K562 (cell line): ENCODE measurements at regions not wholly inside any gene's neighbourhood (a gene's known extent, or its start where the extent isn't known, plus 50 kb on each side); places are given as distances from the start of the nearest gene placed in this dataset.

Experiments used
- ATAC-seq: fragments of 200-7000 bp; cut with Tn5 transposase; 3 replicates; pipeline ENCODE4 v1.9.1; 2020; ENCODE audit warnings: moderate library complexity
- BruUV-seq: library from RNA; stranded (reverse); fragments of 400-500 nt; replicated peaks from 2 replicates; lab custom pipeline; 2021; lab: Mats Ljungman, UMichigan
- CTCF ChIA-PET: fragments of 300-600 bp; formaldehyde crosslinking; extraction: SDS; loops from one replicate; lab custom pipeline; 2021; ENCODE audit warnings: low intra/inter-chr PET ratio; lab: Yijun Ruan, JAX
- POLR2A ChIA-PET: fragments of 300-600, 350-650 bp; sonication (Branson Sonifier 250); formaldehyde crosslinking; extraction: SDS; loops from one replicate; lab custom pipeline; 2021; ENCODE audit warnings: antibody characterized with exemption, inconsistent platforms; lab: Yijun Ruan, JAX
- DNase-seq, 4 experiments: peaks; one replicate each; pipeline versions ENCODE4 v3.0.0 to v3.0.0-alpha.2; 2011 to 2018; ENCODE audit warnings: low spot score in 3 of 4, mixed read lengths in 3 of 4; ENCODE audit errors: extremely low read depth in 1 of 4
- FAIRE-seq: peaks from 2 replicates; lab custom pipeline; 2011; peaks lifted over from hg19 to GRCh38; lab: Jason Lieb, UNC
- H2AFZ ChIP-seq: 2 replicates; pipeline ENCODE4 v1.6.0; 2011; ENCODE audit warnings: low read depth, low read length, control low read depth, inconsistent platforms
- H3K27ac ChIP-seq: fragments of 200-600 bp; 3 replicates; pipeline ENCODE4 v1.8.0; 2011; ENCODE audit warnings: low read depth, mild to moderate bottlenecking, control low read depth, inconsistent platforms, low read length, moderate library complexity, mixed read lengths; ENCODE audit errors: extremely low read depth
- H3K27me3 ChIP-seq, 2 experiments: fragments of 300-600 bp in 1 of 2; 2 replicates in 1 of 2; 3 replicates in 1 of 2; pipeline versions ENCODE4 v1.6.0 to v1.8.0; 2011; ENCODE audit warnings: inconsistent platforms in 2 of 2, low read length in 2 of 2, mild to moderate bottlenecking in 1 of 2, mixed read lengths in 1 of 2, moderate library complexity in 1 of 2; ENCODE audit not compliant: control insufficient read depth in 2 of 2, insufficient read depth in 2 of 2
- H3K36me3 ChIP-seq: fragments of 300-600 bp; 3 replicates; pipeline ENCODE4 v1.8.0; 2011; ENCODE audit warnings: mild to moderate bottlenecking, low read length, inconsistent platforms; ENCODE audit not compliant: control insufficient read depth, insufficient read depth
- H3K4me1 ChIP-seq, 2 experiments: fragments of 200-600 bp in 1 of 2; replicated peaks in 1 of 2; 2 replicates in 1 of 2; 3 replicates in 1 of 2; pipeline versions ENCODE4 v1.5.1 to v1.8.0; 2011; ENCODE audit warnings: inconsistent platforms in 2 of 2, low read length in 2 of 2, mild to moderate bottlenecking in 1 of 2, mixed read lengths in 1 of 2, moderate library complexity in 1 of 2; ENCODE audit not compliant: control insufficient read depth in 2 of 2, insufficient read depth in 2 of 2
- H3K4me2 ChIP-seq: 2 replicates; pipeline ENCODE4 v1.6.1; 2011; ENCODE audit warnings: low read length, control low read depth, inconsistent platforms, mixed read lengths; ENCODE audit not compliant: insufficient read depth
- H3K4me3 ChIP-seq: fragments of 200-600 bp; sonication (generic), shearing (Covaris generic); 2 replicates; pipeline ENCODE4 v1.5.1; 2016; ENCODE audit warnings: control low read depth, inconsistent platforms
- H3K79me2 ChIP-seq: fragments of 200-600 bp; 3 replicates; pipeline ENCODE4 v1.8.0; 2011; ENCODE audit warnings: low read length, inconsistent platforms; ENCODE audit not compliant: control insufficient read depth, insufficient read depth
- H3K9ac ChIP-seq, 2 experiments: 2 replicates each; pipeline versions ENCODE4 v1.6.0 to v1.6.1; 2011; ENCODE audit warnings: low read depth in 2 of 2, low read length in 2 of 2, control low read depth in 1 of 2, inconsistent platforms in 1 of 2, mild to moderate bottlenecking in 1 of 2, mixed read lengths in 1 of 2; ENCODE audit not compliant: insufficient read depth in 1 of 2
- H3K9me1 ChIP-seq: one replicate; pipeline ENCODE4 v1.6.0; 2011; ENCODE audit warnings: inconsistent platforms, mild to moderate bottlenecking, low read length, moderate library complexity; ENCODE audit not compliant: control insufficient read depth, insufficient read depth
- H3K9me3 ChIP-seq: replicated peaks from 2 replicates; pipeline ENCODE4 v1.5.1; 2011; ENCODE audit warnings: low read depth, low read length, inconsistent platforms; ENCODE audit not compliant: control insufficient read depth, insufficient read depth
- H4K20me1 ChIP-seq: replicated peaks from 2 replicates; pipeline ENCODE4 v1.6.1; 2011; ENCODE audit warnings: low read length, inconsistent platforms, mixed read lengths; ENCODE audit not compliant: control insufficient read depth, insufficient read depth
- CREB1 ChIP-seq, 2 experiments: sonication (generic) in 1 of 2; formaldehyde crosslinking in 1 of 2; IDR thresholded peaks; 2 replicates each; pipeline versions ENCODE4 v1.6.1 to v1.8.0; 2012 to 2022; ENCODE audit warnings: inconsistent platforms in 1 of 2, mild to moderate bottlenecking in 1 of 2, missing genetic modification reagents in 1 of 2, moderate library complexity in 1 of 2
- ETV1 ChIP-seq: fragments of 450-650 bp; conservative IDR thresholded peaks from 2 replicates; pipeline ENCODE4 v1.6.1; 2016; ENCODE audit warnings: missing genetic modification characterization, control low read depth, low read depth, missing compliant biosample characterization
- GABPA ChIP-seq: fragments of 200-800 bp; sonication (Bioruptor generic); conservative IDR thresholded peaks from 2 replicates; pipeline ENCODE4 v1.6.1; 2016; ENCODE audit warnings: low read depth, missing genetic modification characterization, missing compliant biosample characterization
- GATAD2B ChIP-seq: fragments of 450-650 bp; IDR thresholded peaks from 2 replicates; pipeline ENCODE4 v1.6.1; 2017; ENCODE audit warnings: mild to moderate bottlenecking, borderline replicate concordance
- GTF2F1 ChIP-seq: IDR thresholded peaks from 2 replicates; pipeline ENCODE4 v1.6.1; 2011; ENCODE audit warnings: low read depth, low read length, improper control_type of control experiment
- KDM2B ChIP-seq: fragments of 250-450 bp; sonication (Bioruptor Pico); IDR thresholded peaks from 2 replicates; pipeline ENCODE4 v1.8.0; 2021; ENCODE audit warnings: mild to moderate bottlenecking, moderate library complexity
- NBN ChIP-seq: fragments of 450-650 bp; IDR thresholded peaks from 2 replicates; pipeline ENCODE4 v1.6.1; 2016; ENCODE audit warnings: low read depth, mild to moderate bottlenecking
- RBFOX2 ChIP-seq: fragments of 200-400 bp; formaldehyde crosslinking; IDR thresholded peaks from 2 replicates; pipeline ENCODE4 v1.6.1; 2017; ENCODE audit warnings: low read depth, mild to moderate bottlenecking, low read length, moderate library complexity
- SIX5 ChIP-seq, 2 experiments: IDR thresholded peaks; 2 replicates each; pipeline ENCODE4 v1.6.1; 2011; ENCODE audit warnings: low read length in 2 of 2, borderline replicate concordance in 1 of 2, low read depth in 1 of 2, mild to moderate bottlenecking in 1 of 2, moderate library complexity in 1 of 2; ENCODE audit not compliant: insufficient read depth in 1 of 2
- SMARCE1 ChIP-seq: fragments of 450-650 bp; IDR thresholded peaks from 2 replicates; pipeline ENCODE4 v1.7.1; 2016; ENCODE audit warnings: mild to moderate bottlenecking
- SRSF9 ChIP-seq: fragments of 200-400 bp; formaldehyde crosslinking; IDR thresholded peaks from 2 replicates; pipeline ENCODE4 v1.6.1; 2017; ENCODE audit warnings: low read depth, low read length, borderline replicate concordance
- TCF3 ChIP-seq: sonication (generic); formaldehyde crosslinking; IDR thresholded peaks from 2 replicates; pipeline ENCODE4 v1.4.0; 2020; ENCODE audit warnings: mild to moderate bottlenecking, missing genetic modification reagents
- ZNF384 ChIP-seq: IDR thresholded peaks from 2 replicates; pipeline ENCODE4 v1.6.1; 2012; ENCODE audit warnings: low read depth, low read length, improper control_type of control experiment
- WGBS: fragments of 100-300 bp; shearing (Covaris generic); methylation state at CpG from one replicate; pipeline ENCODE4 v1.1.6; 2016; ENCODE audit warnings: low coverage, mixed read lengths; ENCODE audit not compliant: insufficient coverage; ENCODE audit errors: missing lambda C conversion rate; 5-methylcytosine and 5-hydroxymethylcytosine counted together
- in situ Hi-C: fragments of 300-500 bp; cut with MboI; formaldehyde crosslinking; loops from 4 replicates; pipeline ENCODE4 v1.15.0; 2018; ENCODE audit warnings: inconsistent platforms, mixed read lengths
- intact Hi-C: fragments of 100-400 bp; cut with micrococcal nuclease; formaldehyde crosslinking; loops from 2 replicates; pipeline ENCODE4 v1.14.2; 2022
- TF ChIP-seq, protein P1 (sequence below): fragments of 250-450 bp; sonication (Bioruptor Pico); IDR thresholded peaks from 2 replicates; pipeline ENCODE4 v1.5.0; 2021
- TF ChIP-seq, protein P2 (sequence below): fragments of 250-450 bp; sonication (Bioruptor Pico); IDR thresholded peaks from 2 replicates; pipeline ENCODE4 v1.5.0; 2022; ENCODE audit warnings: mild to moderate bottlenecking
- TF ChIP-seq, protein P3 (sequence below): sonication (generic); formaldehyde crosslinking; IDR thresholded peaks from 2 replicates; pipeline ENCODE4 v1.4.0; 2020; ENCODE audit warnings: mild to moderate bottlenecking, missing genetic modification reagents

DNA sequence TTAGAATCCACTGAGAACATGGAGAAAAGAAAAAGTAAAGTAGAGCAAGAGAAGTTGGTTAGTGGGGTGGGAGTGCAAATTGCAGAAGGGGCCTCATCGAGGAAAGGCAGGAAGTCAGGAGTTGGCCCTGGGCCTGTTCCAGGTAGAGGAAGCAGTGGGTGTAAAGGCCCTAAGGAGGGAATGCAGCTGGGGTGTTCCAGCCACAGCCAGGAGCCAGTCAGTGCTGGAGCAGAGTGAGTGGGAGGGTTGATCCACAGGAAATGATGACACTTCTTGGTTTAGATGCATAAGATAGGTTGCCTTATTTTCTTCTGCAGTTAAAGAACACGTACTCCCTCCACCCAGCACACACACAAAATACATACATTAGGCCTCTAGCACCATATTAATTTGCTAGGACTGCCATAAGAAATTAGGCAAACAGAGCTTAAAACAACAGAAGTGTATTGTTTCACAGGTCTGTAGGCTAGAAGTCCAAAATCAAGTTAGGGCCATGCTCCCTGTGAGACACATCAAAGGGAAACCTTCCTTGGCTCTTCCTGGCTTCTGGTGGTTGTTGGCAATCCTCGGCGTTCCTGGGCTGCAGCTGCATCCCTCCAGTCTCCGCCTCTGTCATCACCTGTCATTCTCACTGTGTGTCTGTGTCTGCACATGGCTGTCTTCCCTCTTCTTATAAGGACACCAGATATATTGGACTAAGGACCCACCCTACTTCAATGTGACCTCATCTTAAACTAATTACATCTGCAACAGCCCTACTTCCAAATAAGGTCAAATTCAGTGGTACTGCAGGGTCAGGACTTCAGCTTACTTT lies 205.9 kb downstream of the AASDH start:
- intact Hi-C loops, result no loop called here
- no peak overlapping the region for H3K9ac ChIP-seq
- peak overlapping the region; percentile 54; the same call in 1 of the 2 replicates for H3K4me2 ChIP-seq
- H3K9me1 ChIP-seq, result no peaks in the 10 kb centered on the region
- no peak overlapping the region for H3K4me3 ChIP-seq
- H3K36me3 ChIP-seq, result no peaks in the 10 kb centered on the region
- BruUV-seq, result no TSS peak
- CTCF ChIA-PET, result no interaction called here
- H3K27ac ChIP-seq, result peak overlapping the region; percentile 43; the same call in 1 of the 3 replicates
- H3K27me3 ChIP-seq, result peaks cover 0 to 8% of the 10 kb centered on the region in 2 experiments; a peak in 3 of 5 replicates
- FAIRE-seq (no peak), DNase-seq (peak in 2 of 4 experiments; percentile 13 to 33), ATAC-seq (peak; percentile 88)
- no peaks in the 10 kb centered on the region for H3K9me3 ChIP-seq
- in situ Hi-C loops, result no loop called here
- POLR2A ChIA-PET, result interaction anchor here (1.2 kb wide), 1 partner anchor 51 kb away, joined by 3 read pairs; no protein-coding TSS in a partner anchor
- WGBS, result 12% methylated on average over 5 of the region's 5 CpGs
- no peaks in the 10 kb centered on the region for H4K20me1 ChIP-seq
- H2AFZ ChIP-seq, result peak overlapping the region; percentile 63
- no peaks in the 10 kb centered on the region for H3K79me2 ChIP-seq
- H3K4me1 ChIP-seq, result peaks cover 0 to 10% of the 10 kb centered on the region in 2 experiments; a peak in 3 of 5 replicates
- TF ChIP-seq GATAD2B (no peak), GTF2F1 (no peak), SRSF9 (no peak), GABPA (tag) (peak; percentile 85), SMARCE1 (peak; percentile 30; the same call in 1 of the 2 replicates), NBN (no peak), ETV1 (peak; percentile 78), TCF3 (CRISPR knock-in tag) (no peak), CREB1 (IDR thresholded peaks at IDR 0.05) (no peak), CREB1 (CRISPR knock-in tag; IDR thresholded peaks at IDR 0.05) (0 out of 2 replicates have a peak, but pooled peaks have one; percentile 24), SIX5 (IDR thresholded peaks at IDR 0.05; ENCODE audit: borderline replicate concordance in 1 of 2, insufficient read depth in 1 of 2, low read depth in 1 of 2, low read length in 2 of 2) (no peak), ZNF384 (no peak), RBFOX2 (peak; percentile 34), KDM2B (no peak)
- TF ChIP-seq, protein P1, sequence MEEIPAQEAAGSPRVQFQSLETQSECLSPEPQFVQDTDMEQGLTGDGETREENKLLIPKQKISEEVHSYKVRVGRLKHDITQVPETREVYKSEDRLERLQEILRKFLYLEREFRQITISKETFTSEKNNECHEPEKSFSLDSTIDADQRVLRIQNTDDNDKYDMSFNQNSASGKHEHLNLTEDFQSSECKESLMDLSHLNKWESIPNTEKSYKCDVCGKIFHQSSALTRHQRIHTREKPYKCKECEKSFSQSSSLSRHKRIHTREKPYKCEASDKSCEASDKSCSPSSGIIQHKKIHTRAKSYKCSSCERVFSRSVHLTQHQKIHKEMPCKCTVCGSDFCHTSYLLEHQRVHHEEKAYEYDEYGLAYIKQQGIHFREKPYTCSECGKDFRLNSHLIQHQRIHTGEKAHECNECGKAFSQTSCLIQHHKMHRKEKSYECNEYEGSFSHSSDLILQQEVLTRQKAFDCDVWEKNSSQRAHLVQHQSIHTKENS (CRISPR knock-in tag), result no peak
- TF ChIP-seq, protein P2, sequence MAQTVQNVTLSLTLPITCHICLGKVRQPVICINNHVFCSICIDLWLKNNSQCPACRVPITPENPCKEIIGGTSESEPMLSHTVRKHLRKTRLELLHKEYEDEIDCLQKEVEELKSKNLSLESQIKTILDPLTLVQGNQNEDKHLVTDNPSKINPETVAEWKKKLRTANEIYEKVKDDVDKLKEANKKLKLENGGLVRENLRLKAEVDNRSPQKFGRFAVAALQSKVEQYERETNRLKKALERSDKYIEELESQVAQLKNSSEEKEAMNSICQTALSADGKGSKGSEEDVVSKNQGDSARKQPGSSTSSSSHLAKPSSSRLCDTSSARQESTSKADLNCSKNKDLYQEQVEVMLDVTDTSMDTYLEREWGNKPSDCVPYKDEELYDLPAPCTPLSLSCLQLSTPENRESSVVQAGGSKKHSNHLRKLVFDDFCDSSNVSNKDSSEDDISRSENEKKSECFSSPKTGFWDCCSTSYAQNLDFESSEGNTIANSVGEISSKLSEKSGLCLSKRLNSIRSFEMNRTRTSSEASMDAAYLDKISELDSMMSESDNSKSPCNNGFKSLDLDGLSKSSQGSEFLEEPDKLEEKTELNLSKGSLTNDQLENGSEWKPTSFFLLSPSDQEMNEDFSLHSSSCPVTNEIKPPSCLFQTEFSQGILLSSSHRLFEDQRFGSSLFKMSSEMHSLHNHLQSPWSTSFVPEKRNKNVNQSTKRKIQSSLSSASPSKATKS, result no peak
- TF ChIP-seq, protein P3, sequence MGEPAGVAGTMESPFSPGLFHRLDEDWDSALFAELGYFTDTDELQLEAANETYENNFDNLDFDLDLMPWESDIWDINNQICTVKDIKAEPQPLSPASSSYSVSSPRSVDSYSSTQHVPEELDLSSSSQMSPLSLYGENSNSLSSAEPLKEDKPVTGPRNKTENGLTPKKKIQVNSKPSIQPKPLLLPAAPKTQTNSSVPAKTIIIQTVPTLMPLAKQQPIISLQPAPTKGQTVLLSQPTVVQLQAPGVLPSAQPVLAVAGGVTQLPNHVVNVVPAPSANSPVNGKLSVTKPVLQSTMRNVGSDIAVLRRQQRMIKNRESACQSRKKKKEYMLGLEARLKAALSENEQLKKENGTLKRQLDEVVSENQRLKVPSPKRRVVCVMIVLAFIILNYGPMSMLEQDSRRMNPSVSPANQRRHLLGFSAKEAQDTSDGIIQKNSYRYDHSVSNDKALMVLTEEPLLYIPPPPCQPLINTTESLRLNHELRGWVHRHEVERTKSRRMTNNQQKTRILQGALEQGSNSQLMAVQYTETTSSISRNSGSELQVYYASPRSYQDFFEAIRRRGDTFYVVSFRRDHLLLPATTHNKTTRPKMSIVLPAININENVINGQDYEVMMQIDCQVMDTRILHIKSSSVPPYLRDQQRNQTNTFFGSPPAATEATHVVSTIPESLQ, result no peak
